ENCODE measurements at regions not wholly inside any gene's neighbourhood (a gene's known extent, or its start where the extent isn't known, plus 50 kb on each side); places are given as distances from the start of the nearest gene placed in this dataset.
"Not testable (repeated sequence)": the region's sequence is repeated elsewhere in the genome, so short reads cannot be mapped to it uniquely, and the experiment has no call there.

DNA sequence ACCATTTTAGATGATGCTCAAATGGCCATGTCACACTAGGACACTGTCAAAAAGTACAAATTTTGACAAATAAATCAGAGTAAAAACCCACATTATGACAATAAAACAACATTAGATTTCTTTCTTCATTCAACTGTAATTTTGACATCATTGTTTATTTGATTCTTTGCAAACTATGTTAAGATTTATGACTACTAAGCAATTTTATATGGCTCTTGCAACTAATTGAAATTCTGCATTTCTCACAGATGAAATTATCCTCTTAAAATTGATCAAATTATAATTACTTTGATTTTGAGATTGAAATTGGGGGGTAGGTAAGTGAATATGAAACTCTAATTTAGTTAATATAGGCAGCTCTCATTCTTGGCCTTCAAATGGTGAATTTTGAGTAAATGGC is 59.8 kb downstream of the ATOH1 start:
- DNase-seq: no peak

DNA sequence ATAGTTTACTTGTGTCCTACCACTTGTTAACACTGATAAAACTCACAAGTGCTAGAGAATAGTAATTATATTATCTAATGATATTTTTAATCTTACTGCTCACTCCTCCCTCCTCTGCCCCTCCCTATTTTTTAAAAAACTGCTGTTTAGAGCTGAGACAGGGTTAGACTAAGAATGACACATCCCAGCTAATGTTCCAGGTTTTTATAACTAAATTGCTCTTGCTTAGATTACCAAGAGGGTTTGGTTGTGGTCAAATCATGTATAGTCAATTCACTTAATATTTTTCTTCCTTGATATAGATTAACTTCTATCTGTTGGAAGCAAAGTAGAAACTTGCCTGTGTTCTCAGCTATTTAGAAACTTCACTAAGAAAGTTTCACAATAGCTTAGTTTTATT is 60.2 kb downstream of the ATOH1 start:
- DNase-seq: no peak

DNA sequence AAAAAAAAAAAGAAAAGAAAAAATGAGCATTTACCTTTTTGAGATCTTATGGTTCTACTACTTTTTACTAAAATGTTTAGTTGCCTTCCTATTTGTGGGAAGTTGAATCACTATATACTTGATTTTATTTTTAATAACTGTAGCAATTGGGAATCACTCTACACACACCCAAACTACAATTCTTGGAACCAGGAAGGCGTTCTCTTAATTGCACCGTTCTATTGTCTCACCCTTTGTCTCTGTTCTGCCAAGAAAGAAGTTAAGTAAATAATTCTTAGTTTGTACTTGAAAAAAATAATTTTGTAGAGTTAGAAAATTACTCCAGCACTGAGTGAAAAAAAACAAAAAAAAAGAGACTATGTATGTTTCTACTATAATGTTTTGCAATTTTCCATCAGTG is 62.7 kb downstream of the ATOH1 start:
- no peak for DNase-seq

DNA sequence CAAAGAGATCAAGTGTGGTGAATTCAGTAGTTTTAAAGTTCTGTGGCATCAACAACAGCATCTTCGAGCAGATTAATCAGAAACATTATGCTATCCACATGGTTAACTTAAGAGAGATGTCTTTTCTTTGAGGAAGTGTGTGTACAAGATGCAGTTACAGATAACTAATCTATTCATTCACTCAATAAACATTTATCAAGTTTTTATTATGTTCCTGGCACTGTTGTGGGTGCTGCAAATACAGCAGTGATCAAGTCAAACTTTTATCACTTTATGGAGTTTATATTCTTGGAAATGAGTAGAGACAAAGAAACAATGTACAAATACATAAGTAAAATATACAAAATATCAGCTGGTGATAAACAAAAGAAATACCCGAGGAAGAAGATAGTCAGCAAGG is 66.4 kb downstream of the ATOH1 start:
- DNase-seq: no peak

DNA sequence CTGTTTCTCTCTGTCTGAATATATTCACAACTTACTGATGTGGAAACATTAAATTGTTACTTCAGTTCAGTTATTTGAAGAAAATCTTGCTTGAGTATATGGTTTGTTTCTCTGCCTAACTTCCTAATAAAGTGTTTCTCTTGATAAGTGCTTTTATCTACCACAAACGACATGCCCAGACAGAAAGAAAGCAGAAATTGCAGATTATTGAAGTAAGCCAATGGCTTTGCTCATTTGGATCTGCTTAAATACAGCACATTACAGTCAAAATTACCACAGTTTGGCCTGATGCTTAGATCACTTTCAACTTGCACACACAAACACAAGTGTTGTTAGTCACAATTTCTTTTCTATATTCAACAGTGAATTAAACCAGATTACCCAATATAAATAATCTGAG is 68.0 kb downstream of the ATOH1 start:
- DNase-seq: no peak

DNA sequence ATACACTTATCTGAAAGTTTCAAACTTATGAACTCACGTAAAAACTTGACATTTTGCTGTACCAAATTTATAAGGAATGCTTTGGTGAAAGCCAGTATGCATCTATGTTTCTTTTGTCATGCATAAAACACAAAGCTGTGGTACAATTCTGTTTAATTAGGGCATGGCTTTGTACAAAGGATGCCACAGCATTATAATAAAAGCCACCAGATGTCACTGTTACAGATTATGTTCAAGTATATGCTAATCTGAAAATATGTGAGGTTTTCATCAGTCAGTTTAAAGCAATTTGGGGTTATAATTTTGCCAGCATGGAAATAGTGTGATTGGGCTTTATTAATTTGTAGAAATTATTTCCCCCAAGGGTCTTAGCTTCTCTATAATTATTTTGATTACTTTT is 69.0 kb downstream of the ATOH1 start:
- DNase-seq: peak; percentile 1

DNA sequence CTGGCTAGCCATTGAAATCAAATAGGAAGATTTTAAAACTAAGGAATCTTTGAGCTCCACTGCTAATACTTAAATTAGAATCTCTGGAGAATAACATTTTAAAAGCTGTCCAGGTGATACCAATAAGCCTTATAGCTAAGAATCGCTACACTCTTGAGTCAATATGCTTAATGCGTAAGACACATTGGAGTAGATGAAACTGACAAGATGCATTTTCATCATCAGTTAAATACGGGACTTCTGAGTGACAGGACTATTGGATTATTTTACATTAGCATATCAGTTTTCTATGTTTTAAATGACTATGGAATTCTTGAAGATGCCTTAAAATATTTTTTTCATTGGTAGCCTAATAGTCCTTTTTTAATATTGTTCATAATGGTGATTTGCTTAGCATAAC is 80.2 kb downstream of the ATOH1 start:
- no peak for DNase-seq

DNA sequence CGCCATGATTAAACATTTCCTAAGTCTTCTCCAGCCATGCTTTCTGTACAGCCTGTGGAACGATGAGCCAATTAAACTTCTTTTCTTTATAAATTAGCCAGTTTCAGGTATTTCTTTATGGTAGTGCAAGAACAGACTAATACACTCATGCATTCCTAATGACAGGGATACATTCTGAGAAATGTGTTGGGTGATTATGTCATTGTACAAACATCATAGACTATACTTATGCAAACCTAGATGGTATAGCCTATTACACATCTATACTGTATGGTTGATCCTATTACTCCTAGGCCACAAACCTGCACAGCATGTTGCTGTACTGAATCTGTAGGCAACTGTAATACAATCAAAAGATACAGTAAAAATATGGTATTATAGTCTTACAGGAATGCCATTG is 83.1 kb downstream of the ATOH1 start:
- DNase-seq: no peak

DNA sequence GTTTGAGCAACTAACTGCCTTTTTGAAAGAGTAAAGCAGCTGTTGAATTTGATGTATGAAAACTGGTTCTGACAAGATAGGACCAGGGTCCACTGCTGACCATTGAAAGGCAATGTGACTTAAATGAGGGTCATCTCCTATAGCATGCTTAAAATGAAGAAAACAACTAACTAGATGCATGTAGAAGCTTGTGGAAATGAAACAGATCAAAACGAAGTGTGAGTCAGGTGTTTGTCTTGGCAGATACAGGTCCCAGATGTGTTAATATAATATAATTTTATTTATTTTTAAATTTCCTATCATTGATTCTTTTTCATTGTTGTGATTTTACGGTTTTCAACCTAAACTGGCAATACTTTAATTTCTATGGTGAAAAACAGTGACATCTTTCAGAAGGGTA is 83.6 kb downstream of the ATOH1 start:
- no peak for DNase-seq

DNA sequence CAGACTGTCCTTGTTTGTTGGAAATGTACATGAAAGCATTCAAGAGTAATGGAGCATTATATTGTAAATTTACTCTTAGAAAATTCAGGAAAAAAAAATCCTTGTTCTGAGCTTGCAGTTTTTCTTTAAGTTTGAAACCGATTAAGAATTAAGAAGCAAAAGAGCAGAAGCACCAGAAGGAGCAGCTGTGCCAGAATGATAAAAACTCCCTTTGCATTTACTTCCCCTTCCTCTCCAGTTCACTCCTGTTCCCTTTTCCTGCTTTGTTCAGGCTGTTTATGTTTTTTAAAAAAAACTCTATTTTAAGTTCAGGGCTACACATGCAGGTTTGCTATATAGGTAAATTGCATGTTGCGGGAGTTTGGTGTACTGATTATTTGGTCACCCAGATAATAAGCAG is 90.3 kb downstream of the ATOH1 start:
- DNase-seq: no peak

DNA sequence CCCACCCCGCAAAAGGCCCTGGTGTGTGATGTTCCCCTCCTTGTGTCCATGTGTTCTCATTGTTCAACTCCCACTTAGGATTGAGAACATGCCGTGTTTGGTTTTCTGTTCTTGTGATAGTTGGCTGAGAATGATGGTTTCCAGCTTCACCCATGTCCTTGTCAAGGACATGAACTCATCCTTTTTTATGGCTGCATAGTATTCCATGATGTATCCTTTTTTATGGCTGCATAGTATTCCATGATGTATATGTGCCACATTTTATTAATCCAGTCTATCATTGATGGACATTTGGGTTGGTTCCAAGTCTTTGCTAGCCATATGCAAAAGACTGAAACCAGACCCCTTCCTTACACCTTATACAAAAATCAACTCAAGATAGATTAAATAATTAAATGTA is 95.0 kb downstream of the ATOH1 start:
- not testable (repeated sequence) for DNase-seq

DNA sequence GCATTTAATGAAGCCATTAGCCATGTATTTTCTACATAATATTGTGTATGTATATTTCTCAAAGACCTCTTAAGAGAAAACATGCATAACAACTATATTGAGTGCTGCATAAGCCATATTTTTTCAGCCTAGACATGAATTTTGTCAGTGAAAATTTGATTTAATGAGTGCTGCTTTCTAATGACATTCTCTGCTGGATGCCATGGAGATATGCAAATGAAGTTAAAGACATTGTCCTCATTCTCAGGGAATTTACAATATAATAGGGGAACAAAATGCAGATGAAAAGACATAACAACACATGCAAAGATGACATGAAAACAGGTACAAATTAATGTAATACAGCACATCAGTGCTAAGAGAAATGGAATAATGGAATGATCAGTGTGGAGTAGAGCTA is 118.7 kb downstream of the ATOH1 start:
- no peak for DNase-seq

DNA sequence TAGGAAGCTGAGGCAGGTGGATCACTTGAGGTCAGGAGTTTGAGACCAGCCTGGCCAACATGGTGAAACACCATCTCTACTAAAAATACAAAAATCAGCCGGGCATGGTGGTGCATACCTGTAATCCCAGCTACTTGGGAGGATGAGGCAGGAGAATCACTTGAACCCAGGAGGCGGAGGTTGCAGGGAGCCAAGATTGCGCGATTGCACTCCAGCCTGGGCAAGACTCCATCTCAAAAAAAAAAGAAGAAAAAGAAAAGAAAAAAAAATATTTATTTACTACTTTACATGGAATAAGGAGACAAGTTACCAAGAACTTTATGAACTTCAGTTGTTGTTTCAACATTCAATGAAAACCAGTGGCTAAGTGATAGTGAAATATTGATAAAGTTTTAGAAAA is 121.7 kb downstream of the ATOH1 start:
- DNase-seq: not testable (repeated sequence)

DNA sequence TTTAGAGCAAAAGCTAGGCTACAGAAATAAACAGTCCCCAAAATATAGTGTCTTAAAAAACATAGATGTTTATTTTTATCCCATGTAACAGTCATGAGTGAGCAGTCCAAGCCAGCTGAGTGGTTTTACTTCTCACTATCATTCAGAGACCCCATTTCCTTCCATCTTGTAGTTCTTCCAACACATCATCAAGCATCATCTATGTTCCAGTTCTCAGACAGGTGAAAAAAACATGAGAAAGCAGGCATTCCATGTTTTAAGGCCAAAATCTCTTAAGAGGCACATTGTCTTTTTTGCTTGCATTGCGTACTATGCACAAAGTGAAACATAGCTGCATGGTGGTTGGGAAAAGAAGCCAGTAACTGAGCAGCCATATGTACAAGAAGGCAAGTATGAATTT is 128.6 kb downstream of the ATOH1 start:
- DNase-seq: no peak

DNA sequence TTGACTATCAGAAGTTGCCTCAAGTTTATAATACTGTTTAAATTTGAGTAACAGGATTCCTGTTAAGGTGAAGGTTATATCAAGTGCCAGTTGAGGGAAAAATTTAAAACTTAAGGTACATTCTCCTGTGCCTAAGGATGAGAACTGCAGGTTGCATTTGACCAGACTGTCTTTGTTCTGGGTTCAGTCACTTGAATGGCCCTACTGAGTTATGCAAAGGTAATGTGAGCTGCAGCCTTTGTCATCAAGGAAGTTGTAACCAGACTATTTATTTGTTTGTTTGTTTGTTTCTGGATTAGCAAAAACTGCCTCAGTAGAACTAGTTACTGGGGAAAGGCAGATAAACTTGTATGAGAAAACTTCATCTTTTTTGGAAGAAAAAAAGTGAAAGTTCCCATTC is 131.9 kb downstream of the ATOH1 start:
- DNase-seq: no peak

DNA sequence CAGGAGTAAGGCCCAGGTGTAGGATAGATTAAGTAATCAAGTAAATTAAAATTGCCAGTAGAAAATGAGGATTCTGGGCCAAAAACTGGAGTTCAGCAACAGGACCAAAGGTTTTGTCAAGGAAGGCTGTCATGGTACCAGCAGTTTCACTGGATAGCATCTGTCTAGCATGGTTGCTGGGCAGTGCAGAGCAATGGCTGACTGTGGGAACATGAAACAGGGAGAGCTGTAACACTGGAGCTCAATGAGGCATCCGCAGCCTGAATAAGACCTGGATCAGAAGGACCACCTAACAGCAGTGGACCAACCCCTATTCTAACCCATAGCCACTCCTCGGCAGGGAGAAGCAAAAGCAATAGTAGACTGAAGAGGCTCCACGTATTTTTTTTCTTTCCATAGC is 132.4 kb downstream of the ATOH1 start:
- DNase-seq: no peak

DNA sequence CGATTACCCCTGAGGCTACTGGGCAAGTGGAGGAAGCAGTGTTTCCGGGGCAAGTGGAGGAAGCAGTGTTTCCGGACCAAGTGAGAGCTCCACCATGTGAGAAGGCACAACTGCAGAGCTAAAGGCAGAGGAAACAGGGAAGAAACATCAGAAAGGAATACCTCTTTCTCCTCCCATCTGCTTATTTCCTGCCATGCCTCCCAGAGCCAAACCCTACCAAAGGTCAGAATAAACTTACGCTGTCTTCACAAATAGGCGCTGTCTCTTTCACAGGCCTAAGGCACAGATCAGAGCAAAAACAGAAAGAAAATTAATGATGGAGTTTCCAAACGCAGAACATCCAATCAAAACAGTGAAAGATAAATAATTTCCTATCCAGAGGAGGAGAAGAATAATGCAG is 153.0 kb downstream of the ATOH1 start:
- no peak for DNase-seq

DNA sequence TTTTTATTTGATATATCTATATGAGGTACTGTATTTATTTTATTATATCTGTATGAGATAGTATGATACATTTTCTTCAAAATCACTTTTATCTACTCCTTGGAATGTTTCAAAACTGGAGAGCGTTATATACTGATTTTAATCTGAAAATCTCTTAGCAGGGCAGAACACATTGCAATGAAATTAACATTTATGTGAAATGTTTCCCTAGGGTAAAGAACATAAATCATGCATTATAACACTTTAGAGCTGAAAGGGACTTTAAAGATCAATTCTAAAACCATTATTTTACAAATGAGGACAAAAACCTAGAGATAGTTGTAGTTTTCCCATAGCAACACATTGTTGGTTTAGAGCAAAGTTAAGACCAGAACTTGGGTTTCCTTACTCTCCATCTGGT is 153.7 kb downstream of the ATOH1 start:
- DNase-seq: no peak

DNA sequence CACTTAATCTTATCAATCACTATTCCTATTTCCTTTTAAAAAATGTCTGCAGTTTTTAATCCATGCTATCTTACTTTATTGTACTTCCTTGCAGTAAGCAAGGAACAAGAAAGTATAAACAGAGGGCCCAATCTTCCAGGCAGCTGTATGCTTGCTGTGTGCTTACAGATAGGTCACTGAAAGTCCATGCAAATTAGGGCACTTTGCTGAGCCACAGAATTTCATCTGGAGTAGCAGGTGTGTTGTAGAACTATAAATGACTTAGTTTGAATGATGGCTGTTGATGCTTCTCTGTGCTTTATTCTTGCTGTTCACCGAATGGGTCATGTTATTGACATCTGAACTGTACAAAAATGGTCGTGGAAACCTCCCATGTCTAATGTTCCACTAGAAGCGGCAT is 154.6 kb downstream of the ATOH1 start:
- DNase-seq: no peak

DNA sequence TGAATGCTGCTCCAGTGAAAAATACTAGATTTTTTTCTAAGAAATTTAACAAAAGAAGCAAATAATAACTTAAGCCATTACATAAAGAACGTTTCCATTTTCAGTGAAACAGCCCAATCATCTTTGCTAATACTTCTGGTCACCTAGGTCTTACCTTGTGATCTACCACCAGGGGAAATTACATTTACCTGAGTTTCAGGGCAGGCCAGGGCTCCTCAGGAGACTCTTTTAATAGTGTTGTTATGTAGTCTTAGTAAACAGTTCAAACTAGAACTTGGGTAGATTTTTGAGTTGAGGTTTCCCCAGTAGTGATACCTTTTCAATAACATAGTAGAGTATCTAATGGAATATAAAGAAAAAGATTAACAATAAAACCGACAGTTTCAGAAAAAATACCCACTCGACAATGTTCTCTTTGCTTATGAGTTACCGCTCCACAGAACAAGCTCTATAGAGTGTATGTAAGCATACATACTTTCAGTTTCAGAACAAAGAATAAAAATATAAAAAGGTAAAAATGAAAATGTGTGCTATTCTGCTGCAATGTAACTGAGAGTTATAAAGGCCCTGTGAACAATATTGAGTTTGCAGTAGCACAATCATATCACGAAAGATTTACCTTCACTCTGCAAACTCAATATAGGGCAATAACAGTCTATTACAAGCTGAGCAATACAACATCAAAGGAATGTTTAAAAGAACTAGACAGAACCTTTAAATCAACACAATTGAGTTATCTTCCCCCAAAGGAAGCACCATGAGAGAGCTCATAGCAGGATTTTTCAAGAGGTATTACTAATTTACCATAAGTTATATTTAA is 165.8 kb downstream of the ATOH1 start:
- no peak for DNase-seq

DNA sequence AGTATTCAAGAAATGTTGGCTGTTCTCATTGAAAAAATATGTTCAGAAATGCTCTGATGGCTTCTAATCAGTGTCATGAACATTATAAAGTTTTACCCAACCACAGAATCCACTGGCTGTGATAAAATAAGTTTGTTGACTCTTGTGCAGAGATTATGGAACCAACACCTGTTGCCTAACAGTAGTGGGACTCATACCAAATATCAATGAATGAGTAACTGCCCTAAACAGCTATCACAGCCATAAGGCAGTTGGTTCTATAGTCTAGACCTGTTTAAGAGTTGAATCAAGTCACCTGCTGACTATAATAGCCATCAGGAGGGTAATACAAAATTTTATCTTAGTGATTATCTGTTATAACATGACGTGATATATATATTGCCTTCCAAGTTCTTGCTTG is 168.3 kb downstream of the ATOH1 start:
- no peak for DNase-seq

DNA sequence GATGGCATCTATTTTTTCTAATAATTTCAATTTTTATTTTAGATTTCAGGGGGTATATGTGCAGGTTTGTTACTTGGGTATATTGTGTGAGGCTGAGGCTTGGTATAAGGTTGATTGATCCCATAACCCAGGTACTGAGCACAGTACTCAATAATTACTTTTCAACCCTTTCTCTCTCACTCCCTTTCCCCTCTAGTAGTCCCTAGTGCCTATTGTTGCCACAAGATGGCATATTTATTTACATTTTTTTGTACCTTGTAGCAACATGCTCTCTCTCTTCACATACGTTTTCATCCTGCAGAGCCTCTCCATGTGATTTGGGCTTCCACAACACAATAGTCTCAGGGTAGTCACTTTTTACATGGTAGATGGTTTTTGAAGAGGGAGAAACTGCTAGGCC is 172.0 kb downstream of the ATOH1 start:
- DNase-seq: no peak

DNA sequence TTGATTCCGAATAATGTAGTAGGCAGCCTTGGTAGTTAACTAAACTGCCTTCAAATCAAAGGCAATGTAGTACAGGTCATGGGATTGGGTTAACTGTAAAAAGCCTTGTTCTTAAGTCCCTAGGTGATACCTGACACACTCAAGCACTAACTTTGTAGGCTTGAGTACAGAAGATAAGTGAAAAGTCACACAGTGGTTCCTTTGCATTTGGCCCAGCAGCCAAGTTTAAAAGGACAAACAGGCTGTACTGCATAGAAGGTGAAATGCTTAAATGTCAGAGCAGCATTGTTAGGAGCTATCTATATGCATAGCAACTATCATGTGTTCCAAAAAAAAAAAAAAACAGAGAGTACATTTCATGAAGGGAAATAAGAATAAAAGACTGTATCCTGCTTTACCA is 178.4 kb downstream of the ATOH1 start:
- no peak for DNase-seq

DNA sequence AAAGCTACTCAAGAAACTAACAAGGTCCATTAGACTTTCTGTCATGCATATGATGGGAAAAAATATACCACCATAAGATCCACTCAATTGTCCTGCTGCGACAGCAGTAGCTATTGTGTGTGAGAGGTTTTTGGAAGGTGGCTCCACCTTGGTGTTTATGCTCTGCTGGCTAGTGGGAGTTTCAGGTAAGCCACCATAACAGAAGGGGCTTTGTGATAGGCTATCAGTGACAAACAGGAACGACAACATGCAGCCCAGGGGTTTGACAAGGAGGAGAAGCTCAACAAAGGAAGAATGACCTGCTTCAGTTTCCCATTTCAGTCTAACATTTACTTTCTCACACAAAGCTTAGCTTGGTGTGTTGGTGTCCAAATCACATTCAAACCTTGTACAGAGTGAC is 182.6 kb downstream of the ATOH1 start:
- DNase-seq: no peak

DNA sequence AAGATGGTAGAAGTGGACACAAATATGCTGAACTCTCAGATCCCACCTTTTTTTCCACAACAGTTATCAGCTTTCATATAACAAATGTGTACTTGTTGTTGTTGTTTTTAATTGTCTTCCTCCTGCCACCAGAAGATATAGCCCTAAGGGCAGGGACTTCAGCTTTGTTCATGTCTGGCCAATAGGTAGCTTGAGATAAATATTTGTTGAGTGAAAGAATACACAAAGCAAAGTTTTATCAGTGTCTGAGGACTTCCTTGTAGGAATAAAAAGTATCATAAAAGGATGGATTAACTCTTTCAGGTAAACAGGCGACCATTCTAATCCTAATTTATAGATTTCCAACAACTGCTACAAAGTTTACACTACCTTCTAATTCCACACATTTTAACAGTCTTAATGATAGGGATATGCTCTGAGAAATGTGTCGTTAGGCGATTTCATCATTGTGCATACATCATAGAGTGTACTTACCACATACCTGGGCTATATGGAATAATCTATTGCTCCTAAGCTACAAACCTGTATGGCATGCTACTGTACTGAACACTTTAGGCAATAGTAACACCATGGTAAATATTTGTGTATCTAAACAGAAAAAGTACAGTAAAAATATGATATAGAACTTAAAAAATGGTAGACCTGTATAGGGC is 186.1 kb downstream of the ATOH1 start:
- no peak for DNase-seq

All from hindlimb muscle (tissue), 1 donor.